ENCODE measurements at regions not wholly inside any gene's neighbourhood (a gene's known extent, or its start where the extent isn't known, plus 50 kb on each side); places are given as distances from the start of the nearest gene placed in this dataset.
"Not testable (repeated sequence)": the region's sequence is repeated elsewhere in the genome, so short reads cannot be mapped to it uniquely, and the experiment has no call there.

GRCh38 chr3:193909387-193909786, 226.6 kb upstream of the HES1 start:
- no peak for DNase-seq

- no peak for DNase-seq
Observed at GRCh38 chr3:193910310-193910709, 225.6 kb upstream of the HES1 start.

GRCh38 chr3:193910886-193911738, 224.8 kb upstream of the HES1 start:
- DNase-seq: no peak

DNA sequence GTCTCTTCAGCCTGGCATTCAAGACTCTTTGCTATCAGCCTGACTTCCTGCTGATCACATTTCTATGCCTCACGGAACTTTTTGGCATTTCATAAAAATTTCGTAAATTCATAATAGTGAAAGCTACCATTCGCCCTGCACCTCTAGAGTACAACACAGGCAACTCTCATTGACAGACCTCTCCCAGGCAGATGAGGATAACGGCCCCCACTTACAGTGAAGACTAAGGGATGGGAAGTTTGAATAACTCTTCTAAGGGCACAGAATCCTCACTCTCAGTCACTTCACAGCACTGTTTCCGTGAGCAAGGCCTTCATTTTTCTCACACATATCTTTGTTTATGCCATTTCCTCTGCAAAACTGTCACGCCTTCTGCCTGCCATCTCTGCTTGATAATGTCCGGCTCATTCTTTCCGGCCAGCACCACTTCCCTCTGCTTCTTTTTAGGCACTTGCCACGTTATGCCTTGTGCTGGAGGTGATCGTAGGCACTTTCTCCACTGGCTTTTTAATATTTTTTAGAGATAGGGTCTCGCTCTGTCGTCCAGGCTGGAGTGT, 224.1 kb upstream of the HES1 start:
- no peak for DNase-seq

DNA sequence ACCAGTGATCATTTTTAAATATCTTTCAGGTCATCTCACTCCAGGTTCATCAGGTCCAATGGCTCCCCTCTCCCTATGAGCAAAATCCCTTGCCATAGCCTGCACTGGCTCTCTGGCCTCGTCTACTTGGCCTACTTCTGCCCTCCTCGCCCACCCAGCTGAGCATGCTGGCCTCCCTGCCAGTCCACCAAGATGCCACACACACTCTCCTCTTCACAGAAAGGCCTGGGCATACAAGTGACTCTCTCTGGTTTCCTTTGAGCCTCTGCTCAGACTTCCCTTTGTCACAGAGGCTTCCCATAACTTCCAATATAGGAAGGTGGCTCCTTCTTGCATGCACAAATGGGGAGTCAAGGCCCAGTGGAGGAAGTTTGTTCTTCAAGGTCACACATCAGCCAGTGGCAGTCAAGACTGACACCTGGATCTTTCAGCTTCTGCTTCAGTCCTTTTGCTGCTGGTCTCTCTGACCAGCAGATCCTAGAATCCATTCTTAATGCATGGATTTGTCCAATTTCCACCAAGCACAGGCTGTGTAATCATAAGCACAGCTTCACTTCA, 223.2 kb upstream of the HES1 start:
- no peak for DNase-seq

- no peak for DNase-seq
Observed at GRCh38 chr3:193914602-193915001, 221.3 kb upstream of the HES1 start.

- DNase-seq: no peak
Observed at GRCh38 chr3:193915099-193915498, 220.8 kb upstream of the HES1 start.

- DNase-seq: no peak
Observed at GRCh38 chr3:193915613-193916012, 220.3 kb upstream of the HES1 start.

- DNase-seq: no peak
Observed at GRCh38 chr3:193917158-193917557, 218.8 kb upstream of the HES1 start.

DNA sequence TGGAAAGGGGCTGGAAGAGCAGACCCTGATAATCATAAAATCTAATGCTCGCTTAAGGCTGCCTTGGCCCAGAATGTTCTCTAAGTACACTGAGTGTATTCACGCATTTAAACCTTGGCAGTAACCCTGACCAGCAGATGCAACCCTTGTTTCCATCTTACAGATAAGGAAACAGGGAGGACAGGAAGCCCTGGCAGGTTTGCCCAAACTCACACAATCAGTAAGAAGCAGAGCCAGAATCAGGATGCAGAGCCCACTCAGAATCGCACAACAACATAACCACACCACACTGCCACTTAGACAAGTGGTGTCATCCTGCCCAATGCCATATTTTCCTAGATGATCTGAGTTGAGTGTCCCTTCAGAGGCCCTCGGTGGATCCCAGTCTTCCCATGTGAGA, 214.5 kb upstream of the HES1 start:
- DNase-seq: no peak

DNA sequence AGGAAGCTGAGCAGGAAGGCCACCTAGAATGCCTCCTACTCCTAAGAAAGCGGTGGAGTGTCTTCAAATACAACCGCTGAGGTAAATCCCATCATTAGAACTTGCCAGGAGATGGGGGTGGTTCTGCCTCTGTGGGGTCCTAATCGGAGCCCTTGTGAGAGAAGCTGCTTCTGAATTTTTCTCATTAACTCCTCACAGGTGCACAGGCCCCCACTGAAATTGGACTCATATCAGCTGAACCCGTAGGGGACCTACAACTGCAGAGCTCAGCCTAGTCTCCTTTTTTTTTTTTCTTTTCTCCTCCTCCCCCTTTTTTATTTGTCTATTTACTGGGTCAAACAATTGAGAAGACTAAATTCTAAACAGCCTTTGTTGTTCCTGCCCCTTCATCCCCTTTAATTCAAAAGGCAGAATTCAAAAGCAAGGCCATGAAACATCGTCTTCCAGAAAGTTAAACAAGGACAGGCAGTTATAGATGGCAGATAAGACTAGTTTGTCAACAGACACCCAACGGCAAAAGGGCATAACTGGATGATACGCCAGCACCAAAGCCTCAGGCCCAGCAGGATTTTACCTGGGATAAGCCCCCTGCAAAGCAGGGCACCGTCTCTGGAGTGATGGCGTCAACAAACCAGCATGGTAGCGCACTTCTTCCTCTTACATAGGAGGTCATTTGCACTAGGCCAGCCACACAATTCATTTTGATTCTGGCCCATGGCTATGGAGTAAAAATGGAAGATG, 213.7 kb upstream of the HES1 start:
- DNase-seq: peak; percentile 85

- not testable (repeated sequence) for DNase-seq
Observed at GRCh38 chr3:193923958-193924357, 212.0 kb upstream of the HES1 start.

DNA sequence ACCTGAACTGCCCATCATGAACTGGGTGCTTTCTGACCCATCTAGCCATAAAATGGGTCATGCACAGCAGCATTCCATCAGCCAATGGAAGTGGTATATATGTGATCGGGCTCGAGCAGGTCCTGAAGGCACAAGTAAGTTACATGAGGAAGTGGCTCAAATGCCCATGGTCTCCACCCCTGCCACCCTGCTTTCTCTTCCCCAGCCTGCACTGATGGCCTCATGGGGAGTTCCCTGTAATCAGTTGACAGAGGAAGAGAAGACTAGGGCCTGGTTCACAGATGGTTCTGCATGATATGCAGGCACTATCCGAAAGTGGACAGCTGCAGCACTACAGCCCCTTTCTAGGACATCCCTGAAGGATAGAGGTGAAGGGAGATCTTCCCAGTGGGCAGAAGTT, 209.9 kb upstream of the HES1 start:
- DNase-seq: not testable (repeated sequence)

GRCh38 chr3:193927413-193928206, 208.3 kb upstream of the HES1 start:
- not testable (repeated sequence) for DNase-seq

DNA sequence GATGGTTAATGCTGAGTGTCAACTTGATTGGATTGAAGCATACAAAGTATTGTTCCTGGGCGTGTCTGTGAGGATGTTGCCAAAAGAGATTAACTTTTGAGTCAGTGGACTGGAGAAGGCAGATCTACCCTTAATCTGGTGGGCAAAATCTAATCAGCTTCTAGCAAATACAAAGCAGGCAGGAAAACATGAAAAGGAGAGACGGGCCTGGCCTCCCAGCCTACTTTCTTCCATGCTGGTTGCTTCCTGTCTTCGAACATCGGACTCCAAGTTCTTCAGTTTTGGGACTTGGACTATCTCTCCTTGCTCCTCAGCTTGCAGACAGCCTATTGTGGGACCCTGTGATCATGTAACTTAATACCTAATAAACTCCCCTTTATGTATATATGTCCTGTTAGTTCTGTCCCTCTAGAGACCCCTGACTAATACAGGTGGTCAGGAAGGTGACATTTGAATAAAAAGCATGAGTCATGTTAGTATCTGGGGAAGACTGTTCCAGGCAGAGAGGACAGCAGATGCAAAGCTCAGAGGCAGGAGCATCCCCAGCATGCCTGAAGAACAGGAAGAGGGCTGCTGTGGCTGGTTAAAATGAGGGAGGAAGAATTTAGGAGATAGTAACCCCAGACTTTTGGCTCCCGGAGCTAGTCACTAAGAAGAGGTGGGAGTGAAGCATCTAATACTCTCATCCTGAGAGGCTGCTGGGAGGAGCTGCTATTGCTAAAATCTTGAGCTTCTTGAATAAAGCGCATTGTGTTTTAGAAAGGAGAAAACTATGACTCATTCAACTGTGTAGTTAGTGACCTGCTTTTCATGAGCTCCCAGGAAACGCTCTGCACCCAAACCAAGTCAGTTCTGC, 207.4 kb upstream of the HES1 start:
- DNase-seq: no peak

DNA sequence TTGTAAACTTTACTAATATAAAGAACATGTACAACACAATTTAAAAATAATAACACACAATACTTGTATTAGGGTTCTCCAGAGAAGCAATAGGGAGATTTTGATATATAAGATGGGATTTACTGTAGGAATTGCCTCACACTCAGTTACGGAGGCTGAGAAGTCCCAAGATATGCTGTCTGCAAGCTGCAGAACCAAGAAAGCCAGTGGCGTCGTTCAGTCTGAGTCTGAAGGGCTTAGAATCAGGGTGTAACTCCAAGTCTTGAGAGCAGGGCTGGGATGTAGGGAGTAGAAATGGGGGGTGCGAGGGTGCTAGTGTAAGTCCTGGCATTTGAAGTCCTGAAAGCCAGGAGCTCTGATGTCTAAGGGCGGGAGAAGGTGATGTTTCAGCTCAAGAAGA, 206.6 kb upstream of the HES1 start:
- DNase-seq: no peak

DNA sequence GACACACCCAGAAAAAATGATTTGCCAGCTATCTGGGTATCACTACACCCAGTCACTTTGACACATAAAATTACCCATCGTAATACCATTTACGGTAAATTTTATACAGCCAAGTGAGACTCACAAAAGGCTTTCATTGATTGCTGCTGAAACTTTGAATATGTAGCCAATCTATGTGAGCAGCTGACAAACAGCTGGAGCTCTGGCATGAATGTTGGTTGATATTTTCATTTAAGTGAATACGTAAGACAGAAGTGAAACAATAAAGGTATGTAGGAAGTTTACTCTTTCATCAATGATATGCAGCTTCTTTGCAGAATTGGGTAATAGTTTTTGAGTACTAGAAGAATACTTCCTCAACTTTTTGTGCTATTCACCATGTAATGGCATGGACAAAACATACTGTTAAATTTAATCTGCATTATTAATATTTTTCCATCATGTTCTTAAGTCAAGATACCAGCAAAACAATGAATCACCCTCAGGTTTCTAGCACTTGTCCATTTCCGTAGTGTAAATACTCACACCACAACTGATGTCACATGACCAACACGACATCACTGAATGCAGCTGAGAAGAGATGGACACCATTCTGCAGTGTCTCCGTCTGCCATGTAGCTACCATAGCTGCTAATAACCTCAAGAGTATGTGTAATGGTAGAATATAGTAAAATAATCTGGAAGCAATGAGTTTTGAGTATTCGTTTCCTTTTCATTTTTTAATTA, 205.9 kb upstream of the HES1 start:
- DNase-seq: no peak

- DNase-seq: no peak
Observed at GRCh38 chr3:193932136-193932535, 203.8 kb upstream of the HES1 start.

DNA sequence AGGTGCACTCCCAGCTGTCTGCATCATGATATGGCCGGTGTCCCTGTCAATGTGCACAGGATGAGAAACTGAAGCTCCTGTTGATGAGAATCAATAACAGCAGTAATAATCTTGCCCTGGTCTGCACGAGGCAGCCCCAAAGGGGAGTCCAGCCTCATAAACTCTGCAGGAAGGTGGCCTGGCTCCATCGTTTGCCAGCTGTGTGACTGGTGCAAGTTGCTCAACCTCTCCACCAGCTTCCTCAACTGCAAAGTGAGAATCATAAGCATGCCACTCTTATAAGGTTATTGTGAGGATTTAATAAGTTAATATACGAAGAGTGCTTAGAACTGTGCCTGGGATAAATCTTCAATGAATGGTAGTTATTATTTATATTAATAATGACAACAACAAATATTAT, 203.4 kb upstream of the HES1 start:
- no peak for DNase-seq

DNA sequence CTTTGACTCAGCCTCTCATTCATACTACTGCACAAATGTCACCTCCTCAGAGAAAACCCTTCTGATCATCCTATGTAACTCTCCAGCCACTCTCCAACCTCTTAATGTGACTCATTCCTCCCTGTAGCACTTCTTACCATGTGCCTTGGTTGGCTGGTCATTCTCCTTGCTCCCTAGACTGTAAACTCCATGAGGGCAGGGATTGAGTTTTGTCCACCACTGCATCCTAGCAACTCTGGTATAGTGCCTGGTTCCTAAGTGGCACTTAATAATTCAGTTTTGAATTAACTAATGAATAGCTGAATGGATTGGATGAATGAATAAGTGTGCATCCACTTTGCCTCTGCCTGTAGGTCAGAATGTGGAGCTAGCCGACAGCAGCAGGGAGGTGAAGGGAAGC, 202.5 kb upstream of the HES1 start:
- DNase-seq: no peak

GRCh38 chr3:193935916-193936315, 200.0 kb upstream of the HES1 start:
- DNase-seq: no peak

Measured in NCI-H146 (cell line).